C1 segment of cervical spinal cord (tissue), 14 donors: ENCODE measurements at regions not wholly inside any gene's neighbourhood (a gene's known extent, or its start where the extent isn't known, plus 50 kb on each side); places are given as distances from the start of the nearest gene placed in this dataset.

ENCODE experiments used
- DNase-seq, 14 donors: peaks; one replicate each; lab custom pipeline; 2025; lab: John Stamatoyannopoulos, UW

DNA sequence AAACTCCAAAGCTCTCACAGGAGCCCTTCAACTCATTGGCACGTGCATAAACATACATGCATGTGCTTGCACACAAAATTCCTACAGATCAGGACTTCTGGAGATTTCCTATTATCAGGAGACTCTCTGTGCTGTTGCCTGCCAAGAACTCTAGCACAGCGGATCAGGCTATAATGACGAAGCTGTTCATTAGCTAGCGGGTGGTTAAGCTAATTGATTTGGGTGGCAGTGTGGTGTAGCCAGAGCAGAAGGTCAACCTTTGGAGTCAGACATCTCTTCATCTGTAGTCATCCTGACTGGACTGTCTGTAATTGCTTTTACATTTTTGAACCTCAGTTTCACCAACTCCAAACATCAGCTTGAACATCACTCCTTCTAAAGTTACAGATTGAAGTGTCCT is 69.0 kb downstream of the KIF2B start:
- DNase-seq, result no peak

DNA sequence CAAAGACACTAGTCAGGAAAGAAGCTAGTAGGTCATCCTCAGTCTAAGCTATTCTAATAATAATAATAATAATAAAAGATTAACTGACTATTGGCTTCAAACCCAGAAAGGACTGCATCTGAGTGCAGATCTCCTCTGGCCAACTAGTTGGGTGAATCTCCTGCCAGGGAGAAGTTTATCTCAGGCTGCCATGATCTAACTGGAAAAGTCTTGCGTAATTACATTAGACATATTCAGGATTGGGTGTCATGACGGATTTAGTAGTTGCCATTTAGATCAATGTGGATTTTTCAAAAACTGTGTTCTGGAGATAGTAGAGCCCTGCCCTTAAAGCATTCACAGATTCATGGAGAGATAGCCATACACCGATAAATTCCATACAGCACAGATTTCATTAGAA is 69.5 kb downstream of the KIF2B start:
- no peak for DNase-seq

DNA sequence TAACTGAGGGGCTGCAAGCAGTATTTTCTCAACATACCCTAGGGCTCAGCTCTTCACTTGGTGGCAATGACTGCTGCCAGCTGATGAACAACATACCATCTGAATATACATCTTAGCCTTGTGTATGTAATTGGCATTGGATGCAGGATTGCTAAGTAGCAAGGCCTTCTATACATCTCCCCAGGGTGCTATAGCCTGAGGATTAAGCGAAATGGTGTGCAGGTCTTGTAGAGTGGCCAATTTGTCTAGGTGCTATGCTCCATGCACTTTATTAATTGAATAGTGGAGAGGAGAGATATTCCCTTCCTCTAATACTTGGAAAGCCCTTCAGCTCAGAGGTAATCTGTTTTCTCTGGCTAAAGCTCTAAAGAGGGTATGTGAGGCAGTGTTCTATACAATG is 71.9 kb downstream of the KIF2B start:
- DNase-seq, result no peak

DNA sequence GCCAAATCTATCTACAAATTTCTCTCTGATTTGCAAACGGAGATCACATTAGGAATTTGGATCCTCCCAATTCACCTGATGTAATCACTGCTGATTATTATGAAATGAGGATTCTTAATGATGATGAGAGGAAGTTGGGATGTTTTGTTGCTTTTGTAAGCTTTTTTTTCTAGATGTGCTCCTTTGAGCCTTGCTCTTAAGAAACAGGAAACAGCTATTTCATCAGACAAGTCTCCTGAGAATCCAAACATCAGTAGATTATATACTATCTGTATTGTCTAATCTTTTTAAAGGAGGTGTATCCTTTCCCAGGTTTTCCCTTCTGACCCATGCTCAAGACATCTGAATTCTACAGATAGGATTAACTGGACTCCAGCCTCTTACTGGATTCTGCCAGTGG is 73.3 kb downstream of the KIF2B start:
- no peak for DNase-seq

DNA sequence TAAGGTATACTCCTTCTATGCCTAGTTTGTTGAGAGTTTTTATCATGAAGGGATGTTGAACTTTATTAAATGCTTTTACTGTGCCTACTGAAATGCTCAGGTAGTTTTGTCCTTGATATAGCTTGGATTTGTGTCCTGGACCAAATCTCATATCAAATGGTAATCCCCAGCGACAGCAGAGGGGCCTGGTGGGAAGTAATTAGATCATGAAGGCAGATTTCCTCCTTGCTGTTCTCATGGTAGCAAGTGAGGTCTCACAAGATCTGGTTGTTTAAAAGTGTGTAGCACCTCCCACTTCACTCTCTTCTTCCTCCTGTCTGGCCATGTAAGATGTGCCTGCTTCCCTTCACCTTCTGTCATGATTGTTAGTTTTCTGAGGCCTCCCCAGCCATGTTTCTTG is 78.2 kb downstream of the KIF2B start:
- DNase-seq, result no peak

DNA sequence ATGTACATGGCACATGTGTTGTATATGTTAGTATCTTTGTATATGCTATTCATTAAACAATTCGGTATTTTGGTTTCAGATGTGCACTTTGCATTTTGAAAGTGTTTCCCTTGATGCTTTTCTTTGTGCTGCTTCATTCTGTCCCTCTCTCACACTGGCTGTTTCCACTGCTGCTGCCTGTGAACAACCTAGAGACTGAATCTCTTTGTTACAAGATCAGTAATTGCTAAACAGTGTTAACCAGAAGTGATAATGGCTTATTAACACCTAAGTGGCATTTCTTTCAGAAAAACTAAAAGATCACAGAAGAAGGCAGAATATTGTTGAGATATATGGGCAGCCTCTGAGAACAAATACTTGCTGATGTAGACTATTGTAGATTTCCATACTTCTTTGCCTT is 84.7 kb downstream of the KIF2B start:
- DNase-seq, result no peak

DNA sequence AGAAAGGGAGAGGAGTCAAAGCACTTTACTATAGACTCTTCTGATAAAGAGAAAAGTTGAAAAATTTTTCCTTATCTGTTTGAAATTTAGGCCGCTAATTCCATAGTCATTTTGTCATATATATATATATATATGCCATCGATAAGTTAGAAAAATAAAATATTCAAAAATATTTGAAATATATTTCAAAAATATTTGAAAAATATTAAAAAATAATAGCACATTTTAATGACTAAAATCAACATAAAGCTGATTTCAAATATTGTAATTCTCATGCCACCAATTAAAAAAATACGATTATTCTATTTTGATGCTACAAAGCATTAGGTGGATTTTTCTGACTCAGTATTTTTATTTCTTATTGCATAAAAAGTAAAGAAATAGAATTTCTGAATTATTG is 87.1 kb downstream of the KIF2B start:
- no peak for DNase-seq

DNA sequence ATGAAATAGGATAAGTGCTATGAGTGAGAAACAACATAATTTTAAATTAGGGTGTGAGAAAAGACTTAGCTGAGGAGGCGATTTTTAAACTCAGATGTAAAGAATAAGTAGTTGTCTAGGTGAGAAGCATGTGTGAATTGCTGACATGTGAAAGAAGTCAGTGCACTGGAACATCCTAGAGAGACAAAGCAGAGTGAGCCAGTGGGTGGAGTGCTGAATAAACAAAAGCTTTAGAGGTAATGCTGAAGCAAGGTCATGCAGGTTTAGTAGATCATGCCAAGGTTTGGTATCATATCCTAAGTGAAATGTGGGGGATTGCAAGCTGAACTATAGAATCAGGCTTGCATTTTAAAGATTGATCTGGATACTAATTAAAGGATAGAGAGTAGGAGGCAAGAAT is 89.4 kb downstream of the KIF2B start:
- no peak for DNase-seq

DNA sequence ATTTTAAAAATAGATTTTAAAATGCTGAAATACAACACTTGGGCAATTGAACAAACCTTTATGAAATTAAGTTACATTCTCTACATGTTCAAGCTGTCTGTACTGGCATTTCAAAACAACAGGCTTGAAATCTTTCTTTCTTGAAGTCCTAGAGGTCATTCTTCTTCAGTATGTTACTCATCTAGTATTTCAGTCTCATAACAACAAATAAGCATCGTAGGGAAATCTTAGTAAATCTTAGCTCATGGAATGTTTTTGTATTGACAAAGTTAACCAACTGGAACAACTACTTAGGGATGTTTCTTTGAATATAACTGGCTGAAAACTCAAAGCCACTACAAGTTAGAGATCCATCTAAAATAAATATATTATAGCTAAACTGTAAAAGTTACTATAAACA is 96.6 kb downstream of the KIF2B start:
- DNase-seq, result no peak

DNA sequence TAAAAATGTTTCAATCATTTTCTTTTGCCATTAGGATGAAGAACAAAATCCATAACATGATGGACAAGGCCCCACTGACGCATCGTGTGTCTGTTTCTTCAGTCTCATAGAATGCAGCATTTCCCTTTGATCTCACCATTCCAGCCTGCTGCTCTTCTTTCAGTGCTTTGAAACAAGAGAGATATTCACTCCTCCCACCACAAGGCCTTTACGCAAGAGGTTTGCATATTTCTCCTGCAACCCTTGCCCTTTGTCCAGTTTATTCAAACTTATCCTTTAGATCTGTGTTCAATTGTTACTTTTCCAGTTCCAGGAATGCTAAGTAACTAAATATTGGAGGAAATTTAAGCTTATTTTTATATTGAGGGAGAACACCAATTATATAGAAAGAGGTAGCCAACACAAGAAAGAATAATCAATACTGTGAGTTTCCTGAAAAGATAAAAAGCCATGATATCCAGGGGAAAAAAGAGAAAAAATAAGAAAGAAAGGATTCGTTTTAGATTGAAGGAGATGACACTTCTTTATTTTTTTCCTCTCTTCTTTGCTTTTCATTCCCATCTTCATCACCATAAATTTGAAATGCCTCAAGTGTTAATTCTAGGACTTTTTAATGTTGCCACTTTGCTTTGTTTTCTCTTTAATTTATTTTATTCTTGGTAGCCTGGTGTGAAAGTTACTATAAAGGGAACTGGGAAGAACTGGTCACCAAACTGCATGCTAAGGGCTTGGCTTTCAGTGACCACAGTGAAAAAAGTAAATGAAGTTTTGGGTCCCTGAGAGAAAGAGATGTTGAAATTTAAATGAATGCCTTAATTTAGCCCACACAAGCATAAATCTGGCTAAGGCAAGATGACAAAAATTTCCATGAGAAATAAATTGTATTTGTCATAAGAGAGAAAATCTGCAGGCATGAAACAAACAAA is 102.1 kb downstream of the KIF2B start:
- no peak for DNase-seq

DNA sequence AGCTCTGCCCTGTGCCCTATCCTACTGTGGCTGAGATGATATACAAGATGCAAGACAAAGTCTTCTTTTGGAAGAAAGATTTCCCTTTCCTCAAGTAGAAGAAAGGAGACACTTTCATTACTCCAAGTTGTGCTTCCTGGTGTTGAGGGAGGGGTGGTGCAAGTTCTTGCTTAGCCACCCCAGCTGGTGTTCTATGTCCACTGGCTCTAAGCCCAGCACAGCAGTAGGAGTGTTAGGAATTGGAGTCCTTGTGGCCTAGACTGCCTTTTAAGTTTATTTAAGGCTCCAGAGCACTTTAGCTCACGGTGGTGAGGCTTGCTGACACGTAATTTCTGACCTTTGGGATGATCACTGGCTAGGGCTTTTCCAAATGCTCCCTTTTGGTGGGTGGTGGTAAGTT is 109.7 kb downstream of the KIF2B start:
- DNase-seq, result no peak

DNA sequence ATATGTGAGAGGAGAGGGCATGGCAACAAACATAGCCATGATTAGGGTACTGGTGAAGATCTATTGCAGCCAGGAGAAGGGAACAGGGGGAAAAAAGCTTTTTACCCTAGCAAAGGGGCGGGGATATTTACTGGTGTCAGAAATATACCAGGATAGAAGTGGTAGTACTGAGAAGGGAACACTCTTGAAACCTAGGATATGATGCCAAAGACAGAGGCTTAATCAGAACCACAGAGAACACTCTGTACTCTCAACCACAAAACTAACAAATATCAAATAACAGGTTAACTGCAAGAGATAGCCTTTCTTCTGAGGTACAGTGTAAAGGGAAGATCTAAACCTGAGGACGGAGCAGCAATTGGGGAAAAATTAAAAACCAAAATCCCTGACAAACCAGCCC is 112.2 kb downstream of the KIF2B start:
- no peak for DNase-seq

DNA sequence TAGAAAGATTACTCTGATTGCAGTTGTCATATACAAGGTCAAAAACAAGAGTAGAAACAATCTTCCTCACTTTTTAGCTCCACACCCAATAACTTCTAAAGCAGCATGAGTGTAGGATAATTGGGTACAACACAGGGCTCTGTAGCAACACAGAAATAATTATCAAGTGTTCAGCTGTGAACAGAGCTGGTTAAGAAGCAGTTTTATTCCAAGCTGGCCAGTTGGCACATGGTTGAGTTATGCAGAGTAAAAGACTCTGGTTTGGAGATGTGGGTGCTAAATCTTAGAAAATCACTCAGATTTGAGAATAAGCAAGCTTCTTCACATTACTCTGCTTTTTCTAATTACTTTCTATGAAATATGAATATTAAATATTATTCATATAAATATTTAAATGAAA is 118.5 kb downstream of the KIF2B start:
- DNase-seq, result no peak

DNA sequence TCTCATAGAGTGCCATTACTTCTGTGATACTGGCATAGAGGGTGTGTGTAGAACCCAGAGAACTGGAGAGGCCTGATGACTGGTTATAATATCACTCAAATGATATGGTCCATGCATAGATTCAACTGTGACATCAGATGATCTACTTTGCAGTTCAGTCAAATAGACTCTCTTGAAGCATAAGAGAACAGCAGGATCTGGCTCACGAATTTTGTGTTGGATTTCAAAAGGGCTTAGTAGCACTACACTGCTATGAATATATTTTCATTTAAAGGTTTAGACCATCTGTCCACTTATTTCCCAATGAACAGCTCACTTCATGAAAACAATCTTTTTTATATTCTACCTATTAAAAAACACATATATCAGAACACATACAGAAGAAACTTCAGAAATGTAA is 119.7 kb downstream of the KIF2B start:
- no peak for DNase-seq

DNA sequence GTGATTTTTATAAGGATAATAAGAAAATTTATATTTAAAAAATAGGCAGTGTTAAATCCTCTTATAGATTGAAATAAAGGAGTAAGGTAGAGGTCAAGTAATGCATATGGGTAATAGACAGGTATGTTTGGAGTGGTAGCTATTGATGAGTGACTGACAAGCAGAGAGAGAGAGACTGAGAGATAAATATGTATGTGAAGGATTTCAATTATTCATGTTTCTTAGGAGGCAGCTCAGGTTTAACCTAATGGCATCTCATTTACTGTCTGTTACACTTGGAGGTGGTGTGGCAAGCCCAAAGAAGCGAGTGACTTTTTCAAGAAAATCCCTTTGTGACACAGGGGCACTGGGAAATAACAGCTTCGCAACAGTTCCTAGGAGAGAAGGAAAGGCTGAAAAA is 120.2 kb downstream of the KIF2B start:
- DNase-seq, result no peak

DNA sequence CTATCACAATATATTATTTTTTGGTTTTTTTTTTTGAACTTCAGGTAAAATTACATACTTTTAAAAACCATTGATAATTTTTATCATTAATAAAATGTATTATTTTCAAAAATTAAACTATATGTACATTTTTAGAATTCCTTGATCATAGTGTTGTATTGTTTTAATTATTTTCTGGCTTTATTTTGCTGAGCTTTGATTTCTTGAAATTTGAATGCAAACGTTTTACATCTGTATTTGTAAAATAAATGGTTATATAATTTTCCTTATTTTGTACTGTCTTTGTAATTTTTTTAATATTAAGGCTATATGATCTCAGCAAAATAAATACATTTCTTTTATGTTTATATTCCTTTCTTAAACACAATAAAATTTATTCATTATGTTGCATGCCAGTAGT is 125.6 kb downstream of the KIF2B start:
- DNase-seq, result no peak

DNA sequence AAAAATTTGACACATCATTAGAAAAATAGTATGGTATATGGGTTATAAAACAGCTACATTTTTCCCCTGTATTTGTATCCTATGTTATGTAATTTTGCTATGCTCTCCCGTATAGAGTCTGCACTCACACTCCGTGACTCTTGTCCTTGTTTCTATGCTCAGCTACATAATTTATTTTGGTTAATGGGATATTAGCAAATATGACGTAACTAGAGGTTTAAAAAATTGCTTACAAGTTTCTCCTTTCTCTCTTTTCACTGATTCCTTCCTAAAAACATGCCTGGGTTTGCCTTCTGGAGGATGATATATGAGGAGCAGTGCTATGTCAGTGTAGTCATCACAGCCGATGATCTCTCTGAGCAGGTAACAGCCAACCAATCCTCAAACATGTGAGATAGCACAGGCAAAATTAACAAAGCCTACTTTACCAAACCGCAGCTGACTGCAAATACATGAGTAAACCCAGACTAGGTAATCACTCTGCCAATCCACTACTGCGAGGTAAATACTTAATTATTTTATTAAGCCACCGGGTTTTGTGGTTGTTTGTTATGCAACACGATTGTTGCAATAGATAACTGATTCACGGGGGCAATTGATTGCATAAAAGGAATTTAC is 126.9 kb downstream of the KIF2B start:
- DNase-seq, result no peak

DNA sequence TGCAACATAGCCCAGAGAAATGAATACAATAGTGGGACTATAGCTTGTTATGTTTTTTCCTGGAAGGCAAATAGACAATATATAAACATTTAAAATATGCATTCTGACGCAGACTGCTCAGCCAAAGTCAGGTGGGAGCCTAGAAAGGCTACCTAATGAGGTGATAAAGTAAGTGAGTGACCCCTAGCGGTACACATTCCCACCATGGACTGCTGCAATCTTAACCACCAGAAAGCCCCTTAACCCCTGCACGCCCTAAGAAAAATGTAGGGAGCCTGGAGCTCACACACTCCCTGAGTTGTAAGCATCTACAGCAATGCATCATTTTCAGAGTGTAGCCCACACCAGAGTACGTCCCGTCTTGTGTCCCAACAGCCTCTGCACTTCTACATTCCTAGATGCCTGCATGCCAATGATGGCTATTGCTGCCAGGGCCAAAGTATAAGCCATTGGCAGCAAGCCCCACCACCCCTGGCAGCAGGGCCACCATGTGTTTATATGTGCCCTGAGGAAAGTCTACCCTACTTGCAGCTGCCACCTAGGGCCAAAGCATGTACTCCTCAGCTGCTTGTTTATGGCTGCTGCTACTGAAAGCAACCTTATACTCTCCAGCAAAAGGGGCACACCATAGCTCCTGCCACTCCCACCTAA is 127.6 kb downstream of the KIF2B start:
- no peak for DNase-seq

DNA sequence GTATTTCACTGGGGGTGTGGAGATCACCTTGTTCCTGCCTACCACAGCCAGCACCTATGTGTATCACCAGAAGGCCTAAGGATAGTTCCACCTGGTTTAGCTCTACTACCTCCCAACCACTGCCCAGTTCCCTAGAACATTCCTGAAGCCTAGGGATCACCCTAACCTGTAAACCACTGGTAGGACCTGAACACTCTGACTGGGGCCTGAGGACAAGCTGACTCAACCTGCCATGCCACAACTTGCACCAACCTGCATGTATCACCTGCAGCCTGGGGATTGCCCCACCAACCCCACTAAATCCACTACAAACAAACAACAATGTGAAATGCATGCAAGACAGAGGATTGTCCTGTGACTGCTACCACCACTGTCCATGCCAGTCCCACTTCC is 128.1 kb downstream of the KIF2B start:
- no peak for DNase-seq

DNA sequence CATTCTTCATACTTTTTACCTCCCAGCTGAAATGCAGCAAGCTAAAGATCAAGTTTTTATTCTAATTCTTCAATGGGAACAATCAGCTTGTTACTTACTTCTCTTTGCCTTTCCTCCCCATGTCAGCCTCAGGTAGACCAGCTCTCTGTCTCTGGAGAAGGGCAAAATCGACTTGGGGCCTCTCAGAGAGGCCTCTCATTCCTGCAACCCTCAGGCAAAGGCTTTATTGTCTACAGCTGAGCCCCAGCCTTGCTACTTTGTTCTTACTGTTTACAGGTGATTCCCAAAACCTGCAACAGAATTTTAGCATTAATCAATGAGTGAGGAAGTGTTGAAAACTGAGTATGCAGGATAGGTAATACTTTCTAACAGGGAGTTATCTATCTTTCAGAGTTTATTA is 148.6 kb downstream of the KIF2B start:
- DNase-seq, result no peak

DNA sequence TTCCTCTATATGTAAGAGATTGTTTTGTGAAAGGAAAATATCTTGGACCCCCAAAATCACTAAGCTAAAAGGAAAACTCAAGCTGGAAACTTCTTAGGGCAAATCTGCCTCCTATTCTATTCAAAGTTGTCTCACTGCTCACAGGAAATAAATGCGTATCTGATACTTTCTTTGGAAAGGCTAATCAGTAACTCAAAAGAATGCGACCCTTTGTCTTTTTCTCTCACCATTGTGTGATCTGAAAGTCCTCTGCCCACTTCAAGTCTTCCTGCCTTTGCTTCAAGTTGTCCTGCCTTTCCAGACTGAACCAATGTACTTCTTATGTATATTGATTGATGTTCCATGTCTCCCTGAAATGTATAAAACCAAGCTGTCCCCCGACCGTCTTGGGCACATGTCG is 157.3 kb downstream of the KIF2B start:
- DNase-seq, result no peak

DNA sequence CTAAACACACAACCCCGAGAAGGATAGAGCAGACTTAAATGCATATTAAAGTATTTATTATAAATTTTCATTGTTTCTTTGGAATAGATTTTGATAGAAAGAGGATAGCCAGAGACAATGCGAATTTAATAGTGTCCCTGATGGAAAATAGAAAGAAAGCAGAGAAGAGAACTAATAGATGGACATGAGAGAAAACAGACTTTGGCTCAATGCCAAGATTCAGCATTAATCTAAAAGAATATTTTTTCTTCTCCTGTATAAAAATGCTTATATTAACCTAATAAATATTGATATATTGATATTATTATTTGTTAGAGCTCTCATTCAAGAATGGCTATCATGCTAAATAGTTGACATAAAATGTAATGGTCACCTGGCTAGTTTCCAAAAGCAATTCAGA is 173.4 kb downstream of the KIF2B start:
- DNase-seq, result no peak

DNA sequence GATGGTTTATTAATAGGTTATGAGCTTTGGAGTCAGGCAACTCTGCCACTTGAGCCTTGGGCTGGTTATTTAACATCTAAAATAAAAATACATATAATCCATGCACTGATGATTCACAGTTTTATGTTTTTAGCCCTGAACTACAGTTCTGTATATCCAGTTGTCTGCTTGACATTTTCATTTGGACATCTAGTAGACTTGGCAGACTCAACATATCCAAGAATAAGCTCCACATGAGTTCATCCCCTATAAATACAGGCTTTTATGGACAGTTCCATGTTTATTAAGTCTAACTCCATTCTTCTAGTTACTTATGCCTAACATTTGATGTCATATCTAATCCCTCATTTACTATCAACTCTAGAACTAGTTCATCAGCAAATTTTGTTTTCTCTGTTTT is 174.2 kb downstream of the KIF2B start:
- no peak for DNase-seq
